ENCODE measurements at regions not wholly inside any gene's neighbourhood (a gene's known extent, or its start where the extent isn't known, plus 50 kb on each side); places are given as distances from the start of the nearest gene placed in this dataset.

DNA sequence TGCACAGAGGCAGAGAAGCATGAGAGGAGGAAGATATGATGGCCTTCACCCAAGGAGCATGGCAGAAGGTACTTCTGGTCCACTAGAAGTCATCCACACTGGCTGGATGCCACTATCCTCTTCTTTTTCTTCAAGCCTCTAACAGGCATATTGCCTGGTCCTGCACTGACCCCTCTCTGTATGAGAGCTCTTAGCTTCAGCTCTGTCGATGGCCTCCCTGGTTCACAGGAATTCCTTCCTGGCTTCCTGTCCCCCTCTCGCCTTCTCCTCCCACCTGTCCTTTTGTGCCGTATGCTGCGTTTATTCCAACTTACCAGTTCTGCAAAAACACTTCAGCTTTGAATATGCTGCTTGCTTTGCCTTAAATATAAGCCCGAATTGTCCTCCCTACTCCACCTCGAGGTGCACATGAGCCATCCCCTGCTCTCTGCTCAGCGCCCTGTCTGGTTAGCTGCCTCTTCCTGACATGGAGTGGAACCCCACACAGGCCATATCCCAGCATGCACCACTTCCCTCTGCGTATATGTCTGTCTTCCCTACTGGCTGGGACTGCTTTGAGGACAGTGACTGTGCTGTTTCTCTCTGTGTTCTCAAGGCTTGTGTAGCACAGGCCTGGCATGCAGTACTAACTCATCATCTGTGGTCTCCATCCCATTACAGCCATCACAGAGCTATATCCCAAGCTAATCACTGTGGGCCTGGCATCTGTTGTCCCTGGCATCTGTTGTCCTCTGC is 474.9 kb downstream of the EIPR1 start:
- H3K27ac ChIP-seq (ENCODE audit: control insufficient read depth, insufficient read depth): no peak overlapping the region
- peaks cover 27% of the 10 kb centered on the region for H3K4me1 ChIP-seq (ENCODE audit: control insufficient read depth, insufficient read depth, low read length)
- BruUV-seq (replicated peaks): no TSS peak
- WGBS (ENCODE audit: insufficient coverage, insufficient replicate concordance, low lambda C conversion rate, missing lambda C conversion rate): 63% methylated on average over 8 of the region's 8 CpGs
- H4K20me1 ChIP-seq (ENCODE audit: control insufficient read depth, insufficient read depth): no peaks in the 10 kb centered on the region
- H3K79me2 ChIP-seq (ENCODE audit: control insufficient read depth, insufficient read depth, low read length): no peaks in the 10 kb centered on the region
- H3K4me2 ChIP-seq (ENCODE audit: control insufficient read depth, insufficient read depth): peak overlapping the region; percentile 78; the same call in 1 of the 2 replicates
- no peaks in the 10 kb centered on the region for H3K27me3 ChIP-seq (replicated peaks in 1 of 2; ENCODE audit: control insufficient read depth in 2 of 2, insufficient read depth in 2 of 2, low read length in 1 of 2)
- DNase-seq (ENCODE audit: low read depth, low spot score): no peak
- in situ Hi-C loops (cut with MboI): no loop called here
- no peak for FAIRE-seq
- H3K9me3 ChIP-seq (replicated peaks; ENCODE audit: control insufficient read depth, insufficient read depth, low read length): no peaks in the 10 kb centered on the region
- intact Hi-C loops (cut with micrococcal nuclease; ENCODE audit: unreplicated experiment): no loop called here
- ChIA-PET SMC1A (ENCODE audit: uncharacterized antibody, unreplicated experiment) (no interaction called here), CTCF (no interaction called here), RAD21 (ENCODE audit: unreplicated experiment) (no interaction called here), POLR2A (no interaction called here)
- TF ChIP-seq NFXL1 (IDR thresholded peaks at IDR 0.05; ENCODE audit: borderline replicate concordance): no peak
- TF ChIP-seq, protein P1, sequence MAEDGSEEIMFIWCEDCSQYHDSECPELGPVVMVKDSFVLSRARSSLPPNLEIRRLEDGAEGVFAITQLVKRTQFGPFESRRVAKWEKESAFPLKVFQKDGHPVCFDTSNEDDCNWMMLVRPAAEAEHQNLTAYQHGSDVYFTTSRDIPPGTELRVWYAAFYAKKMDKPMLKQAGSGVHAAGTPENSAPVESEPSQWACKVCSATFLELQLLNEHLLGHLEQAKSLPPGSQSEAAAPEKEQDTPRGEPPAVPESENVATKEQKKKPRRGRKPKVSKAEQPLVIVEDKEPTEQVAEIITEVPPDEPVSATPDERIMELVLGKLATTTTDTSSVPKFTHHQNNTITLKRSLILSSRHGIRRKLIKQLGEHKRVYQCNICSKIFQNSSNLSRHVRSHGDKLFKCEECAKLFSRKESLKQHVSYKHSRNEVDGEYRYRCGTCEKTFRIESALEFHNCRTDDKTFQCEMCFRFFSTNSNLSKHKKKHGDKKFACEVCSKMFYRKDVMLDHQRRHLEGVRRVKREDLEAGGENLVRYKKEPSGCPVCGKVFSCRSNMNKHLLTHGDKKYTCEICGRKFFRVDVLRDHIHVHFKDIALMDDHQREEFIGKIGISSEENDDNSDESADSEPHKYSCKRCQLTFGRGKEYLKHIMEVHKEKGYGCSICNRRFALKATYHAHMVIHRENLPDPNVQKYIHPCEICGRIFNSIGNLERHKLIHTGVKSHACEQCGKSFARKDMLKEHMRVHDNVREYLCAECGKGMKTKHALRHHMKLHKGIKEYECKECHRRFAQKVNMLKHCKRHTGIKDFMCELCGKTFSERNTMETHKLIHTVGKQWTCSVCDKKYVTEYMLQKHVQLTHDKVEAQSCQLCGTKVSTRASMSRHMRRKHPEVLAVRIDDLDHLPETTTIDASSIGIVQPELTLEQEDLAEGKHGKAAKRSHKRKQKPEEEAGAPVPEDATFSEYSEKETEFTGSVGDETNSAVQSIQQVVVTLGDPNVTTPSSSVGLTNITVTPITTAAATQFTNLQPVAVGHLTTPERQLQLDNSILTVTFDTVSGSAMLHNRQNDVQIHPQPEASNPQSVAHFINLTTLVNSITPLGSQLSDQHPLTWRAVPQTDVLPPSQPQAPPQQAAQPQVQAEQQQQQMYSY (CRISPR knock-in tag; IDR thresholded peaks at IDR 0.05): no peak
- TF ChIP-seq ESRRA (IDR thresholded peaks at IDR 0.05; ENCODE audit: low read length): no peak
- no peak for TF ChIP-seq SUZ12 (IDR thresholded peaks at IDR 0.05; ENCODE audit: unreplicated experiment)
- no peaks in the 10 kb centered on the region for H3K36me3 ChIP-seq (ENCODE audit: control insufficient read depth in 2 of 2, insufficient read depth in 2 of 2, low read length in 1 of 2)
- H3K9ac ChIP-seq (ENCODE audit: control insufficient read depth, insufficient read depth, low read length): no peak overlapping the region
- peak overlapping the region; percentile 2; the same call in 1 of the 2 replicates for H2AFZ ChIP-seq (ENCODE audit: control insufficient read depth, low read depth, low read length)
- H3K4me3 ChIP-seq: no peak overlapping the region
- no peak for ATAC-seq

Measured in GM12878 (cell line).